Heart left ventricle (tissue), 16 donors: ENCODE measurements at regions not wholly inside any gene's neighbourhood (a gene's known extent, or its start where the extent isn't known, plus 50 kb on each side); places are given as distances from the start of the nearest gene placed in this dataset.

Experiments
- ATAC-seq, 4 donors: fragments of 200-7000 bp; cut with Tn5 transposase; one replicate each; pipeline ENCODE4 v1.9.1; 2020 to 2022; ENCODE audit warnings: moderate library complexity in 4 of 4, mild to moderate bottlenecking in 3 of 4, moderate number of reproducible peaks in 1 of 4
- DNase-seq, 5 donors: peaks; one replicate each; pipeline ENCODE4 v3.0.0-alpha.2; 2020
- H3K27ac ChIP-seq, 12 donors: fragments of 200-600 bp; sonication (generic) in 4 of 12; one replicate each; pipeline versions ENCODE4 v1.5.0 to v1.8.0; 2016 to 2022; ENCODE audit warnings: mild to moderate bottlenecking in 2 of 12
- H3K27me3 ChIP-seq, 9 donors: fragments of 200-600 bp; sonication (generic) in 2 of 9; one replicate each; pipeline versions ENCODE4 v1.5.1 to v1.8.0; 2016 to 2022; ENCODE audit warnings: mild to moderate bottlenecking in 3 of 9
- H3K36me3 ChIP-seq, 9 donors: fragments of 200-600 bp; sonication (generic) in 2 of 9; one replicate each; pipeline versions ENCODE4 v1.5.0 to v1.8.0; 2018 to 2022; ENCODE audit warnings: mild to moderate bottlenecking in 2 of 9
- H3K4me1 ChIP-seq, 12 donors: fragments of 200-600 bp; sonication (generic) in 4 of 12; one replicate each; pipeline versions ENCODE4 v1.5.0 to v1.8.0; 2016 to 2022; ENCODE audit warnings: mild to moderate bottlenecking in 3 of 12
- H3K4me3 ChIP-seq, 12 donors: fragments of 200-600 bp; sonication (generic) in 4 of 12; one replicate each; pipeline versions ENCODE4 v1.5.0 to v1.8.0; 2017 to 2022; ENCODE audit warnings: mild to moderate bottlenecking in 9 of 12, moderate library complexity in 4 of 12
- H3K9me3 ChIP-seq, 12 donors: fragments of 200-600 bp; sonication (generic) in 4 of 12; one replicate each; pipeline versions ENCODE4 v1.5.0 to v1.8.0; 2016 to 2022; ENCODE audit warnings: mild to moderate bottlenecking in 1 of 12
- CTCF ChIP-seq, 12 donors: fragments of 200-600 bp; sonication (generic) in 4 of 12; IDR thresholded peaks; one replicate each; pipeline versions ENCODE4 v1.5.0 to v1.8.0; 2018 to 2022; ENCODE audit warnings: antibody characterized with exemption in 12 of 12, mild to moderate bottlenecking in 5 of 12
- POLR2A ChIP-seq, 2 donors: fragments of 450-650 bp; IDR thresholded peaks; one replicate each; pipeline ENCODE4 v1.6.1; 2017; ENCODE audit warnings: antibody characterized with exemption in 2 of 2, mild to moderate bottlenecking in 2 of 2, moderate library complexity in 2 of 2
- WGBS, 4 donors: extraction: QIAGEN DNeasy Blood & Tissue Kit in 2 of 4; methylation state at CpG; one replicate each; pipeline versions ENCODE4 v1.1.5 to v1.1.7; 2013 to 2018; 5-methylcytosine and 5-hydroxymethylcytosine counted together
- intact Hi-C, 10 donors: fragments of 100-400 bp; cut with DNase I; formaldehyde crosslinking; loops; one replicate each; pipeline versions ENCODE4 v1.11.1 to v1.14.2; 2022
- donor health status: ischemic (EF 13 %, LVEDD 7.1; RV severe dilation, severe dysfunction).
- donor health status: healthy with polysubstance abuse.
- donor health status: DM: no; HTN: yes; CAD: no.
- donor health status: DM: no; HTN: no; CAD: no.
- donor health status: ischemic (EF 25% LVEDD 6.9; RV normal size, moderate dysfunction).
- donor health status: ischemic (EF 25% LVEDD 5.7; RV mildly dilated, moderate dysfunction).
- donor health status: healthy.
- donor health status: DM: yes; HTN: yes; CAD: no.
- donor health status: ischemic (EF 35%, LVEDD 5.7; RV mildly dilated, moderate dysfunction).
- donor health status: nonischemic (EF 11% LVEDD 7.7; RV severe dilation, severe dysfunction).
- donor health status: DM: yes; HTN: yes; CAD: no.
- donor health status: PGD.
- donor health status: ischemic (EF 29% LVEDD 5.4; RV normal size, mild dysfunction).
- donor health status: nonischemic (EF 23%, LVEDD 6.1; RV moderate dilation, normal function).

DNA sequence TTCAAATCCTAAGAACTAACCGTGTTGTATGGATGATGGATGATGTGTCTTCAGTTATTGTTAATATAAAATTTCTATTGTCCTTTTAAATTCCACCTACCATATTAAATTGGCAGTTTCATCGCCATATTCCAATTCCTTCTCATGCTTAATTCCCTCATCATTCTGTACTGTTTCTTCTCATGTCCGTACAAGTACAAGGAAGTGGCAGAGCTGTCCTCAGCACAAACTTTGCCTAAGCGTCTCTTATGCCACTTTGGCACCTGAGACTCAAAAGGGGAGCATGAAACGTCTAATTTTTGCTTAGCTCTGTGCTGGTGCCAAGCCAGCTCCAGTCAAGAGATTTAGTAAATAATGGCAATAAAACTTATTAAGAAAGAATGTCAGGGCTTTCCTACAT lies 158.2 kb upstream of the LAMA2 start:
- TF ChIP-seq CTCF (IDR thresholded peaks at IDR 0.05) (no peak), POLR2A (IDR thresholded peaks at IDR 0.05) (no peak)
- 77 to 88% (median 78%) methylated on average over 5 of the region's 5 CpGs for WGBS, 4 donors
- H3K27me3 ChIP-seq = no peaks in the 10 kb centered on the region

DNA sequence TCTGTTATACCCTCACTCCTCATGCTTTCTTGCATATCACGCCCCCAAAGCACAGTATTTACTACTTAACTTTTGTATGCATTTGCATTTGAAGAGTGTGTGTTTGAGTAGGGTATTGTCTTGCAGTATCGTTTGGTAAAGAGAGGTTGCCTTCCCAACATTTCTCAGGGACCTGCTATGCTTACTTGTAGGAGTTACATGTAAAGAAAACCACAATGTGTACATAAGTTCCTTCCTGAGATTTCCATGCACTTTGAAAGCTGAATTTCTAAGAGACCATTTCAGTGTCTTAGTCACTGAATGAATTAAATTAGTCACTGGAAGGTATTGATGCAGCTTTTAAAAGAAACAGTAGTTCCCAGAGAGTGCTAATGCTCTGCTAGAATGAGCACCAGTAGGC lies 159.3 kb upstream of the LAMA2 start:
- no peaks in the 10 kb centered on the region for H3K27me3 ChIP-seq
- H3K27ac ChIP-seq = no peak overlapping the region
- no peak overlapping the region for H3K4me3 ChIP-seq
- intact Hi-C loops = loop anchor here in 8 of 10 donors (10.0 kb wide), 6 partner anchors 199 to 869 kb away; partner anchors contain the start of gene PTPRK (in 5 of the 8)
- no peak for ATAC-seq
- 45 to 69% (median 63%) methylated on average over 2 of the region's 2 CpGs for WGBS, 4 donors
- TF ChIP-seq POLR2A (IDR thresholded peaks at IDR 0.05) = no peak
- TF ChIP-seq CTCF (IDR thresholded peaks at IDR 0.05) = no peak
- no peaks in the 10 kb centered on the region for H3K36me3 ChIP-seq
- H3K4me1 ChIP-seq = peaks cover 0 to 6% (median 0%) of the 10 kb centered on the region in 12 donors
- no peaks in the 10 kb centered on the region for H3K9me3 ChIP-seq
- DNase-seq = no peak

More for the DNA sequence above, 158.2 kb upstream of the LAMA2 start:
- no peaks in the 10 kb centered on the region for H3K36me3 ChIP-seq
- H3K4me1 ChIP-seq = peaks cover 0 to 6% (median 0%) of the 10 kb centered on the region in 12 donors
- H3K9me3 ChIP-seq = no peaks in the 10 kb centered on the region
- ATAC-seq = no peak
- H3K4me3 ChIP-seq = no peak overlapping the region
- intact Hi-C loops = loop anchor here in 8 of 10 donors (5.0 to 10.0 kb wide), 8 partner anchors 200 to 987 kb away; partner anchors contain the start of gene PTPRK (in 5 of the 8)
- no peak overlapping the region for H3K27ac ChIP-seq
- no peak for DNase-seq

DNA sequence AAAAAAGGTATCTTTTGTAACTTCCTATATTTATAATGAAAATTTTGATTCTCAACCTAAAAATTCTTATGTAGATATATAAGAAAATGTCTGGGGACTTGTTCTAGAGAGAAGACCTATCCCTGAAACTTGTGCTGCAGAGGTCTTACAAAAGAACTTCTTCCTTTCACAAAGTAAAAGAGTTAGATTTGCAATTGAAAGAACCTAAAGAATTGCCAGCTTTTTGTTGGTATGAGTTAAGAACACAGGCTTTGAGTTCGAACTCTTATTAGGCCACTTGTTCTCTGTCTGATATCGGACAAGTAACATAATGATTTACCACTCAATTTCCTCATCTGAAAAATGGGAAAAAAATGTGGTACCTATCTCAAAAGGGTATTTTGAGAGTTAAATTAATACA lies 162.0 kb upstream of the LAMA2 start:
- intact Hi-C loops = loop anchor here in 8 of 10 donors (10.0 kb wide), 6 partner anchors 196 to 866 kb away; partner anchors contain the start of gene PTPRK (in 5 of the 8)
- TF ChIP-seq CTCF (IDR thresholded peaks at IDR 0.05) (no peak), POLR2A (IDR thresholded peaks at IDR 0.05) (no peak)
- 75 to 82% (median 81%) methylated on average over 2 of the region's 2 CpGs for whole genome bisulfite sequencing, 4 donors

GRCh38 chr6:128719786-128720185 lies 163.2 kb upstream of the LAMA2 start:
- Histone ChIP-seq H3K4me3 (no peak overlapping the region), H3K4me1 (no peaks in the 10 kb centered on the region), H3K27ac (no peak overlapping the region), H3K36me3 (no peaks in the 10 kb centered on the region), H3K27me3 (no peaks in the 10 kb centered on the region), H3K9me3 (no peaks in the 10 kb centered on the region)
- ATAC-seq (no peak), DNase-seq (no peak)
- intact Hi-C loops = loop anchor here in 8 of 10 donors (10.0 kb wide), 6 partner anchors 195 to 865 kb away; partner anchors contain the start of gene PTPRK (in 5 of the 8)
- 88 to 91% (median 90%) methylated on average over 3 of the region's 3 CpGs for WGBS, 4 donors
- TF ChIP-seq CTCF (IDR thresholded peaks at IDR 0.05) (no peak), POLR2A (IDR thresholded peaks at IDR 0.05) (no peak)

More for the DNA sequence above, 162.0 kb upstream of the LAMA2 start:
- ATAC-seq = no peak
- DNase-seq = no peak
- H3K4me3 ChIP-seq = no peak overlapping the region
- peaks cover 0 to 5% (median 0%) of the 10 kb centered on the region in 12 donors for H3K4me1 ChIP-seq
- no peak overlapping the region for H3K27ac ChIP-seq
- no peaks in the 10 kb centered on the region for H3K27me3 ChIP-seq
- H3K9me3 ChIP-seq = no peaks in the 10 kb centered on the region
- no peaks in the 10 kb centered on the region for H3K36me3 ChIP-seq
